Stimulated activated CD8-positive, alpha-beta memory T cell treated with anti-CD3 and anti-CD28 coated beads, Interleukin-4, amount 100 ng/mL, for 4 hours (primary cell): ENCODE measurements at regions not wholly inside any gene's neighbourhood (a gene's known extent, or its start where the extent isn't known, plus 50 kb on each side); places are given as distances from the start of the nearest gene placed in this dataset.
"Not testable (repeated sequence)": the region's sequence is repeated elsewhere in the genome, so short reads cannot be mapped to it uniquely, and the experiment has no call there.

Experiments used
- DNase-seq, 2 donors: peaks; one replicate each; pipeline ENCODE4 v3.0.0-alpha.2; 2020; ENCODE audit warnings: low read depth in 2 of 2, low spot score in 1 of 2

GRCh38 chr15:44817797-44818196, 81.5 kb downstream of the TRIM69 start:
- not testable (repeated sequence) for DNase-seq

- DNase-seq = not testable (repeated sequence)
Observed at GRCh38 chr15:44819331-44819987, 83.1 kb downstream of the TRIM69 start.

DNA sequence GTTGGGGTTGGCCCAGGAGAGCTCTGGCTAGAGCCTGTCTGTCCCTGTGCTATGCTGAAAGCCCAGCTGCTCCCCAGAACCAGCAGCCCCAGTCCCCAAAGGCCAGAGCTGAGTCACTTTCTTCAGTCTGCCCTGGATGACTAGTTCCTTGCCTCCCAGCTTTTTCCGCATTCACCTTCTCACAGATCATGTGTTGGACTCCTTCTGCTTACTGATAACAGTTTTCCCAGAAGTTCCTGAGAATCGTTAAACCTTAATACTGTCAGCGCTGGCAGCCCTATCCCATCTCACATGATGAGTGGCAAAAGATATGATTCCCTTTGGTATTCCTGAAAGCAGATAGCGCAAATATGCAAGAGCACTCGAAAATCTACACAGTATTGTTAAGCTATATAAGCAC, 84.2 kb downstream of the TRIM69 start:
- not testable (repeated sequence) for DNase-seq

DNA sequence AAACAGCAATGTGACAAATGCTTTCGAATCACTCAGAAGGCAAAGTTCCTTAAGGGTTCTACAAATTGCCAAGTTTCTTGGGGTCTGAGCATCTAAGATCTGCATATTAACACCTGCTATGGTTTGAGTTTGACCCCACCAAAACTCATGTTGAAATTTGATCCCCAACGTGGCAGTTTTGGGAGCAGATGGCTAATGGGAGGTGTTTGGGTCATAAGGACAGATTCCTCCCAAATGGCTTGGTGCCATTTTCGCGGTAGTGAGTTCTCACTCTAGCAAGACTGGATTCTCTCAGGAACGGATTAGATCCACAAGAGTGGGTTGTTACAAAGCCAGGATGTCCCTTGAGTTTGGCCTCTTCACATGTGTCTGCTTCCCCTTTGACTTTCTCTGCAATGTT, 84.6 kb downstream of the TRIM69 start:
- DNase-seq = not testable (repeated sequence)

- DNase-seq = not testable (repeated sequence)
Observed at GRCh38 chr15:44824277-44825145, 88.2 kb downstream of the TRIM69 start.

DNA sequence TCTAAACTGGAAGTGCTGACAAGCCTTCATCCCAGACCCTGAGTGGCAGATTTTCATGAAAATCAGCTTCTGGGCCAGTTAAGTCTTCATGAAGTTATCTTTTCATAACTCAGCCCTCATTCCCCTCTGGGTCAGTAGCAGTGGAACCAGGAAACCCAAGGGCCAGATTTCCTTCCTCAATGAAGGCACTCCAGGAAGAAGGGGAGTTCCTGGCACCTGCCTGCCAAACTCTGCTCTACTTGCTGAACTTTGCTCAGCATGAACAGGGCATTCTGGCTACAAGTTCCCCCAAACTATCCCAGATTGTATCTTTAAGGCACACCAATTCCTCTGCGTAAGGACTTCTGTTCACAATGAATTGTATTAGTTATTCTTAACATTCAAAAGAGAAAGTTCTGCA, 90.3 kb downstream of the TRIM69 start:
- not testable (repeated sequence) for DNase-seq

- DNase-seq = not testable (repeated sequence)
Observed at GRCh38 chr15:44828229-44828914, 92.0 kb downstream of the TRIM69 start.

DNA sequence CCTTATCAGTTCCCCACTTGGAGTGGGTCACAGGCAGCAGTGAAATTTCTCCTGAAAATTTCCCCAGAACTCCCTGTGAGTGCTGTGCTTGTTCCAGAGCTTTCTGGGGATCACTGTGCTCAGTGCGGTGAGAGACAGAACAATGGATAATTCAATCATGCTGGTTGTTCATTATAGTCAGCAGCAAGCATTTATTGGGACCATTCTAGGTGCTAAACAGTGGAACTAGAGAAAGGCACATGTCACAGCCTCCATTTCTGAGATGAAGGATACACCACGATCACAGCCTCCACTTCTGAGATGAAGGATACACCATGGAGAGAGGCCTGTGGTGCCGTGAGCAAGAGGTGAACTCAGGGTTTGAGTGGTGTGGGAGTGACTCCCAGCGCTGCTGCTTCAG, 92.8 kb downstream of the TRIM69 start:
- not testable (repeated sequence) for DNase-seq

GRCh38 chr15:44830692-44831408, 94.5 kb downstream of the TRIM69 start:
- DNase-seq = not testable (repeated sequence)

- not testable (repeated sequence) for DNase-seq
Observed at GRCh38 chr15:44831409-44831741, 95.0 kb downstream of the TRIM69 start.

DNA sequence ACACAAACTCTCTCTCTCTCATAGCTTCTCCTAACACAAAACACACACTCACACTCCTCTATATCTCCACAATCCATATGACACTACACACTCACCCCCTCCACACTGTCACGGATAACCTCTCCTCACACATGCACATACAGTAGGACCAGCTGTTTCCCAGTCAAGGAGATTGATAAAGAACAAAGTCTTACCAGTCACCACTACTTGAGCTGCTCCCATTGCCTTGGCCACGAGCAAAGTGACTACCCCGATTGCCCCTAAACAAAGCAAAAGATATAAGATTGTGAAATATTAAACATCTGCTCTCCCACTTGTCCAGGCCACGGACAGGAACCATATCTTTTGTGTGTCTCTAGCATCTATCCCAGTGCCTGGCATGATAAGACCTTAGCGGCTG, 95.8 kb downstream of the TRIM69 start:
- not testable (repeated sequence) for DNase-seq

DNA sequence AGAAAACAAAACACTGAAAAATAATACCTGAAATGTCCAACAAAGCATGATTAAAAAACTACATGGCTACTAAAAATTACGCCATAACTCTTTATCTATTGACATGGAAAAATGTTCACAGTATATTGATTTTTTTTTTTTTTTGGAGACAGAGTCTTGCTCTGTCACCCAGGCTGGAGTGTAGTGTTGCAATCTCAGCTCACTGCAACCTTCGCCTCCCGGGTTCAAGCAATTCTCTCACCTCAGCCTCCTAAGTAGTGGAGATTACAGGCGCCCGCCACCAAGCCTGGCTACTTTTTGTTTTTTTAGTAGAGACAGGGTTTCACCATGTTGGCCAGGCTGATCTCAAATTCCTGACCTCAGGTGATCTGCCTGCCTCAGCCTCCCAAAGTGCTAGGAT, 96.8 kb downstream of the TRIM69 start:
- DNase-seq = not testable (repeated sequence)

GRCh38 chr15:44833761-44834160, 97.4 kb downstream of the TRIM69 start:
- not testable (repeated sequence) for DNase-seq

GRCh38 chr15:44835082-44835481, 98.8 kb downstream of the TRIM69 start:
- not testable (repeated sequence) for DNase-seq

GRCh38 chr15:44836094-44836493, 99.8 kb downstream of the TRIM69 start:
- no peak for DNase-seq

GRCh38 chr15:44838929-44839328, 102.6 kb downstream of the TRIM69 start:
- DNase-seq = not testable (repeated sequence)

DNA sequence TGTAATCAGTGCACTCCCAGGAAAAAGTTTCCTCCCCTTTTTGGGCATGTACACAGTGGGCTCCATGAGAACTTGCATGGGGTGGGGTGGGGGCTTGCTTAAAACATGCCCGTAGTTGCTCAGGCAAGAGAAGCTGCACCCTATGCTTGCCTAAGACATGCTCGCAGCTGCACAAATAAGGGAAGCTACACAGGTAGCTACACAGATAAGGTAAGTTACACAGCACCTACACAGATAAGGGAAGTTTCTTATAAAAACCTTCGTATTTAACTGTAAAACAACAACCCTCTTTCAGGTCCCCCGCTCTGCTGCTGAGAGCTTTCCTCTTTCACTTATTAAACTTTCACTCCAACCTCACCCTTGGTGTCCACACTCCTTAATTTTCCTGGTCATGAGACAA, 105.4 kb downstream of the TRIM69 start:
- not testable (repeated sequence) for DNase-seq

- not testable (repeated sequence) for DNase-seq
Observed at GRCh38 chr15:44842883-44843282, 106.6 kb downstream of the TRIM69 start.

DNA sequence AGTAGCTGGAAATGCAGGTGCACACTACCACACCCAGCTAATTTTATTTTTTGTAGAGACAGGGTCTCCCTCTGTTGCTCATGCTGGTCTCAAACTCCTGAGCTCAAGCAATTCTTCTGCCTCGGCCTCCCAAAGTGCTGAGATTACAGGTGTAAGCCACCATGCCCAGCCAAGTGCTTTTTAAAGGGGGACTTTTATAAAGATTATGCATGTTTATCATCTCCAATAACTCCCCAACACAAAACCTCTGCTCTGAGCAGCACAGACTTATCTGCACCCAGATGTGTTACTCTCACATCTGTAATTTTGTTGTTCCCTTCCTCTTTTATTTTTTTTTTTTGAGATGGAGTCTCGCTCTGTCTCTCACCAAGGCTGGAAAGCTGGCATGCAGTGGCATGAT, 108.6 kb downstream of the TRIM69 start:
- not testable (repeated sequence) for DNase-seq

GRCh38 chr15:44846156-44846555, 109.8 kb downstream of the TRIM69 start:
- DNase-seq = not testable (repeated sequence)

DNA sequence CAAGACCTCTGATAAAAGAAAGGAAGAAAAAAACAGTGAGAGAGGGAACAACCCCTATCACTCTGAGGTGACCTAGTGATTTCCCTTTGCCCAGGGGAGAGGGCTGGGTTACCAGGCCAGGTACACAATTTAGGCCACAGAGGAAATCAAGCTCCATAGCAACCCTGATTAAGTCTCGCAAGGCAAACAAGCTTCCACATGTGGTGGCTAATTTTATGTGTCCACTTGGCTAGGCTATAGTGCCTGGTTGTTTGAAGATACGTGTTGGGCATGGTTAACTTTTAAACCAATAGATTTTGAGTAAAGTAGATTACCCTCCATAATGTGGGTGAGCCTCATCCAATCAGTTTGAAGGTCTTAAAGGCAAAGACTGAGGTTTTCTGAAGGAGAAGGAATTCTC, 108.9 kb upstream of the TERB2 start:
- not testable (repeated sequence) for DNase-seq
